ENCODE measurements at regions not wholly inside any gene's neighbourhood (a gene's known extent, or its start where the extent isn't known, plus 50 kb on each side); places are given as distances from the start of the nearest gene placed in this dataset.
"Not testable (repeated sequence)": the region's sequence is repeated elsewhere in the genome, so short reads cannot be mapped to it uniquely, and the experiment has no call there.

GRCh38 chr11:71705086-71705737 is 122.5 kb upstream of the KRTAP5-11 start:
- H3K9me3 ChIP-seq (ENCODE audit: control insufficient read depth, low read length) = peaks cover 40% of the 10 kb centered on the region
- not testable (repeated sequence) for H3K27me3 Mint-ChIP-seq (ENCODE audit: insufficient read depth); DNase-seq; H3K4me3 Mint-ChIP-seq; H3K4me1 ChIP-seq (ENCODE audit: control insufficient read depth, insufficient read depth, low read length); H3K27me3 ChIP-seq (ENCODE audit: control insufficient read depth, insufficient read depth, low read length, poor library complexity, severe bottlenecking); H3K36me3 ChIP-seq (ENCODE audit: control insufficient read depth, insufficient read depth, low read length); H3K27ac Mint-ChIP-seq; H3K27ac ChIP-seq (ENCODE audit: low read depth, low read length); H3K9ac ChIP-seq (ENCODE audit: extremely low read depth, low read length, poor library complexity, severe bottlenecking)
- peaks cover 26% of the 10 kb centered on the region for H3K4me1 Mint-ChIP-seq
- peak overlapping the region; percentile 47 for H3K4me3 ChIP-seq (ENCODE audit: low read length)
- H3K9me3 Mint-ChIP-seq = peaks cover 71% of the 10 kb centered on the region
- 100% methylated on average over 1 of the region's 3 CpGs; no CpG with 5 or more reads in 1 of the 2 experiments for WGBS, 2 experiments (ENCODE audit: insufficient coverage in 1 of 2, insufficient read length in 1 of 2)
- peaks cover 31% of the 10 kb centered on the region for H3K36me3 Mint-ChIP-seq (ENCODE audit: low read depth)

DNA sequence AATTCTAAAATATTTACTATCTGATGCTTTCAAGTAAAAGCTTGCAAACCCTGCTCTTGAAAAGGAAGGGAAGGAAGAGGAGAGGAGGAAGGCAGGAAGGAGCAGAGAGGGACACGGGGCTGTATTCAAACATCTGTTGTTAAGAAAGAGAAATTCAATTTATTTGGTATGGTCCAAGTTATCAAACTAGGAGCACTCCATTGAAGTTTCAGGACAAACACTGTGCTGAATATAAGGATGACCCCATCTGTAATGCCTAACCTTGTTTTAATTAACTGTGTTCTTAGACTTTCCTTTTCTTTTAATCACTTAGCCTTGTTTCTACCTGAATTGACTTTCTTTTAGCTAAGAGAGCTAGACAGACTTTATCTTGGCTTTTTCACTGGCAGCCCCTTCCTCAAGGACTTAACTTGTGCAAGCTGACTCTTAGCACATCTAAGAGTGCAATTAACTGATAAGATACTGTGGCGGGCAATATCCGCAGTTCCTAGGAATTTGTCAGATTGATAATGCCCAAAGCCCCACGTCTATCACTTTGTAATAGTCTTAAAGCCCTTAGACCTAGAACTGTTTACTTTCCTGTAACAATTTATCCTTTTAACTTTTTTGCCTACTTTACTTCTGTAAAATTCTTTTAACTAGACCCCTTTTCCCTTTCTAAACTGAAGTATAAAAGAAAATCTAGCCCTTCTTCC is 123.2 kb upstream of the KRTAP5-11 start:
- peaks cover 29% of the 10 kb centered on the region for H3K36me3 Mint-ChIP-seq (ENCODE audit: low read depth)
- H3K27ac ChIP-seq (ENCODE audit: low read depth, low read length) = peak overlapping the region; percentile 60
- 21 to 65% methylated on average over 3 of the region's 4 CpGs for WGBS, 2 experiments (ENCODE audit: insufficient coverage in 1 of 2, insufficient read length in 1 of 2)

DNA sequence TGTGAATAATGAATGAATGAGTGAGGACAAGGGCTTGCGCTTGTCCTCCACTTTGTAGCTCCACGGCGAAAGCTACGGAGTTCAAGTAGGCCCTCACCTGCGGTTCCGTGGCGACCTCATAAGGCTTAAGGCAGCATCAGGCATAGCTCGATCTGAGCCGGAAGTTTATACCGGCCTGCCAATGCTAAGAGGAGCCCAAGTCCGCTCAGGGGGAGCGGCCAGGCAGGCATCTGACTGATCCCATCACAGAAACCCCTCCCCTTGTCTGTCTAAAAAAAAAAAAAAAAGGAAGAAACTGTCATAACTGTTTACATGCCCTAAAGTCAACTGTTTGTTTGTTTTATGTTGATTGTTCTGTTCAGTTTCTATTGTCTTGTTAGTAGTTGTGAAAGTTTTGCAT is 124.4 kb upstream of the KRTAP5-11 start:
- peak; percentile 39 for DNase-seq
- peak overlapping the region; percentile 53 for H3K4me3 ChIP-seq (ENCODE audit: low read length)
- H3K9me3 ChIP-seq (ENCODE audit: control insufficient read depth, low read length) = peaks cover 26% of the 10 kb centered on the region
- peaks cover 27% of the 10 kb centered on the region for H3K4me1 Mint-ChIP-seq
- H3K27me3 Mint-ChIP-seq (ENCODE audit: insufficient read depth); H3K27me3 ChIP-seq (ENCODE audit: control insufficient read depth, insufficient read depth, low read length, poor library complexity, severe bottlenecking); H3K4me1 ChIP-seq (ENCODE audit: control insufficient read depth, insufficient read depth, low read length); H3K36me3 ChIP-seq (ENCODE audit: control insufficient read depth, insufficient read depth, low read length); H3K27ac ChIP-seq (ENCODE audit: low read depth, low read length): not testable (repeated sequence)
- peak overlapping the region; percentile 25 for H3K9ac ChIP-seq (ENCODE audit: extremely low read depth, low read length, poor library complexity, severe bottlenecking)
- H3K36me3 Mint-ChIP-seq (ENCODE audit: low read depth) = peaks cover 25% of the 10 kb centered on the region
- peak overlapping the region; percentile 9 for H3K4me3 Mint-ChIP-seq
- peak overlapping the region; percentile 89 for H3K27ac Mint-ChIP-seq
- H3K9me3 Mint-ChIP-seq = peaks cover 56% of the 10 kb centered on the region
- WGBS, 2 experiments (ENCODE audit: insufficient coverage in 1 of 2, insufficient read length in 1 of 2) = 61 to 93% methylated on average over 3 to 11 of the region's 12 CpGs

More for the DNA sequence above, 123.2 kb upstream of the KRTAP5-11 start:
- H3K9ac ChIP-seq (ENCODE audit: extremely low read depth, low read length, poor library complexity, severe bottlenecking) = peak overlapping the region; percentile 25
- H3K27me3 Mint-ChIP-seq (ENCODE audit: insufficient read depth); H3K4me1 ChIP-seq (ENCODE audit: control insufficient read depth, insufficient read depth, low read length); H3K36me3 ChIP-seq (ENCODE audit: control insufficient read depth, insufficient read depth, low read length); H3K4me3 ChIP-seq (ENCODE audit: low read length); DNase-seq; H3K27me3 ChIP-seq (ENCODE audit: control insufficient read depth, insufficient read depth, low read length, poor library complexity, severe bottlenecking); H3K4me3 Mint-ChIP-seq: not testable (repeated sequence)
- peaks cover 66% of the 10 kb centered on the region for H3K9me3 Mint-ChIP-seq
- H3K9me3 ChIP-seq (ENCODE audit: control insufficient read depth, low read length) = peaks cover 36% of the 10 kb centered on the region
- peak overlapping the region; percentile 68 for H3K27ac Mint-ChIP-seq
- H3K4me1 Mint-ChIP-seq = peaks cover 26% of the 10 kb centered on the region

GRCh38 chr11:71709541-71709940 is 123.5 kb upstream of the DEFB108B start:
- not testable (repeated sequence) for H3K27me3 Mint-ChIP-seq (ENCODE audit: insufficient read depth); H3K4me3 ChIP-seq (ENCODE audit: low read length); H3K9ac ChIP-seq (ENCODE audit: extremely low read depth, low read length, poor library complexity, severe bottlenecking); H3K27ac Mint-ChIP-seq; H3K4me3 Mint-ChIP-seq; H3K36me3 ChIP-seq (ENCODE audit: control insufficient read depth, insufficient read depth, low read length); H3K27me3 ChIP-seq (ENCODE audit: control insufficient read depth, insufficient read depth, low read length, poor library complexity, severe bottlenecking); H3K4me1 ChIP-seq (ENCODE audit: control insufficient read depth, insufficient read depth, low read length); DNase-seq
- Mint-ChIP-seq H3K9me3 (peaks cover 54% of the 10 kb centered on the region), H3K4me1 (peaks cover 31% of the 10 kb centered on the region), H3K36me3 (ENCODE audit: low read depth) (peaks cover 17% of the 10 kb centered on the region)
- 89% methylated on average over 5 to 6 of the region's 6 CpGs for WGBS, 2 experiments (ENCODE audit: insufficient coverage in 1 of 2, insufficient read length in 1 of 2)
- Histone ChIP-seq H3K27ac (ENCODE audit: low read depth, low read length) (peak overlapping the region; percentile 76), H3K9me3 (ENCODE audit: control insufficient read depth, low read length) (peaks cover 11% of the 10 kb centered on the region)

- peaks cover 51% of the 10 kb centered on the region for H3K9me3 Mint-ChIP-seq
These were observed 122.8 kb upstream of the DEFB108B start for GRCh38 chr11:71710171-71710671.

GRCh38 chr11:71710701-71711385 is 122.2 kb upstream of the DEFB108B start:
- H3K27ac Mint-ChIP-seq; H3K27me3 ChIP-seq (ENCODE audit: control insufficient read depth, insufficient read depth, low read length, poor library complexity, severe bottlenecking); H3K4me3 ChIP-seq (ENCODE audit: low read length); H3K4me1 ChIP-seq (ENCODE audit: control insufficient read depth, insufficient read depth, low read length); DNase-seq; H3K27ac ChIP-seq (ENCODE audit: low read depth, low read length); H3K4me3 Mint-ChIP-seq; H3K27me3 Mint-ChIP-seq (ENCODE audit: insufficient read depth): not testable (repeated sequence)
- Mint-ChIP-seq H3K9me3 (peaks cover 53% of the 10 kb centered on the region), H3K36me3 (ENCODE audit: low read depth) (peaks cover 26% of the 10 kb centered on the region), H3K4me1 (peaks cover 27% of the 10 kb centered on the region)
- peaks cover 14% of the 10 kb centered on the region for H3K9me3 ChIP-seq (ENCODE audit: control insufficient read depth, low read length)
- H3K9ac ChIP-seq (ENCODE audit: extremely low read depth, low read length, poor library complexity, severe bottlenecking) = peak overlapping the region; percentile 26
- WGBS, 2 experiments (ENCODE audit: insufficient coverage in 1 of 2, insufficient read length in 1 of 2) = 77 to 88% methylated on average over 6 to 9 of the region's 10 CpGs
- peaks cover 11% of the 10 kb centered on the region for H3K36me3 ChIP-seq (ENCODE audit: control insufficient read depth, insufficient read depth, low read length)

More at GRCh38 chr11:71710171-71710671, 122.8 kb upstream of the DEFB108B start:
- Mint-ChIP-seq H3K36me3 (ENCODE audit: low read depth) (peaks cover 22% of the 10 kb centered on the region), H3K4me1 (peaks cover 29% of the 10 kb centered on the region)
- H3K4me1 ChIP-seq (ENCODE audit: control insufficient read depth, insufficient read depth, low read length); H3K27ac Mint-ChIP-seq; H3K4me3 ChIP-seq (ENCODE audit: low read length); H3K27me3 ChIP-seq (ENCODE audit: control insufficient read depth, insufficient read depth, low read length, poor library complexity, severe bottlenecking); H3K4me3 Mint-ChIP-seq; H3K27me3 Mint-ChIP-seq (ENCODE audit: insufficient read depth); H3K36me3 ChIP-seq (ENCODE audit: control insufficient read depth, insufficient read depth, low read length): not testable (repeated sequence)
- Histone ChIP-seq H3K9ac (ENCODE audit: extremely low read depth, low read length, poor library complexity, severe bottlenecking) (peak overlapping the region; percentile 60), H3K27ac (ENCODE audit: low read depth, low read length) (peak overlapping the region; percentile 76), H3K9me3 (ENCODE audit: control insufficient read depth, low read length) (peaks cover 14% of the 10 kb centered on the region)
- peak; percentile 63 for DNase-seq
- WGBS, 2 experiments (ENCODE audit: insufficient coverage in 1 of 2, insufficient read length in 1 of 2) = 53 to 57% methylated on average over 7 to 16 of the region's 16 CpGs

Data from endodermal cell (in vitro differentiated cells).